DOHH2 (cell line): ENCODE measurements at regions not wholly inside any gene's neighbourhood (a gene's known extent, or its start where the extent isn't known, plus 50 kb on each side); places are given as distances from the start of the nearest gene placed in this dataset.
"Not testable (repeated sequence)": the region's sequence is repeated elsewhere in the genome, so short reads cannot be mapped to it uniquely, and the experiment has no call there.

Source experiments
- H3F3A ChIP-seq: fragments of 200-600 bp; sonication (generic), shearing (Covaris generic); 2 replicates; pipeline ENCODE4 v1.6.0; 2016; ENCODE audit warnings: antibody characterized with exemption, mild to moderate bottlenecking; ENCODE audit not compliant: control insufficient read depth, insufficient read depth
- H3K27ac ChIP-seq: fragments of 200-600 bp; sonication (generic); 2 replicates; pipeline ENCODE4 v1.5.1; 2014; ENCODE audit warnings: low read depth, mild to moderate bottlenecking, low read length, moderate library complexity
- H3K27me3 ChIP-seq: fragments of 200-600 bp; sonication (generic); 2 replicates; pipeline ENCODE4 v1.6.1; 2014; ENCODE audit warnings: mild to moderate bottlenecking, low read length, mixed read lengths; ENCODE audit not compliant: control insufficient read depth
- H3K36me3 ChIP-seq: fragments of 200-600 bp; sonication (generic); 2 replicates; pipeline ENCODE4 v1.6.1; 2014; ENCODE audit warnings: mild to moderate bottlenecking, low read length, moderate library complexity, mixed read lengths; ENCODE audit not compliant: control insufficient read depth
- H3K4me1 ChIP-seq: fragments of 200-600 bp; sonication (generic); 2 replicates; pipeline ENCODE4 v1.6.1; 2014; ENCODE audit warnings: mild to moderate bottlenecking, low read length, mixed read lengths; ENCODE audit not compliant: control insufficient read depth
- H3K4me2 ChIP-seq: fragments of 200-600 bp; sonication (generic); 2 replicates; pipeline ENCODE4 v1.6.0; 2014; ENCODE audit warnings: mild to moderate bottlenecking, low read length, moderate library complexity
- H3K4me3 ChIP-seq: fragments of 200-600 bp; sonication (generic); 2 replicates; pipeline ENCODE4 v1.5.1; 2014; ENCODE audit warnings: mild to moderate bottlenecking, low read length, mixed read lengths
- H3K79me2 ChIP-seq: fragments of 200-600 bp; sonication (generic); 2 replicates; pipeline ENCODE4 v1.6.1; 2014; ENCODE audit warnings: mild to moderate bottlenecking, low read length, mixed read lengths; ENCODE audit not compliant: control insufficient read depth
- H3K9me2 ChIP-seq: fragments of 200-600 bp; sonication (generic); replicated peaks from 2 replicates; pipeline ENCODE4 v1.6.1; 2014; ENCODE audit warnings: mild to moderate bottlenecking, low read length, mixed read lengths; ENCODE audit not compliant: control insufficient read depth
- H3K9me3 ChIP-seq: fragments of 200-600 bp; sonication (generic); 2 replicates; pipeline ENCODE4 v1.6.1; 2014; ENCODE audit warnings: antibody characterized with exemption, low read length, mixed read lengths; ENCODE audit not compliant: control insufficient read depth, insufficient read depth
- H4K20me1 ChIP-seq: fragments of 200-600 bp; sonication (generic); 2 replicates; pipeline ENCODE4 v1.6.0; 2014; ENCODE audit warnings: low read depth, mild to moderate bottlenecking, antibody characterized with exemption, low read length, moderate library complexity; ENCODE audit not compliant: control insufficient read depth, insufficient read depth
- EZH2phosphoT487 ChIP-seq: fragments of 200-600 bp; sonication (generic); IDR thresholded peaks from 2 replicates; pipeline ENCODE4 v1.6.1; 2017; ENCODE audit warnings: borderline replicate concordance, mild to moderate bottlenecking, antibody characterized with exemption, low read length, moderate library complexity, mixed read lengths
- TF ChIP-seq, protein P1 (sequence below): fragments of 200-600 bp; sonication (generic); IDR thresholded peaks from one replicate; pipeline ENCODE4 v1.5.1; 2014; ENCODE audit warnings: antibody characterized with exemption, mild to moderate bottlenecking, low read depth, low read length; ENCODE audit not compliant: poor library complexity, severe bottlenecking

- H3K4me1 ChIP-seq: no peaks in the 10 kb centered on the region
- no peaks in the 10 kb centered on the region for H3K79me2 ChIP-seq
- TF ChIP-seq EZH2phosphoT487: no peak
- TF ChIP-seq, protein P1, sequence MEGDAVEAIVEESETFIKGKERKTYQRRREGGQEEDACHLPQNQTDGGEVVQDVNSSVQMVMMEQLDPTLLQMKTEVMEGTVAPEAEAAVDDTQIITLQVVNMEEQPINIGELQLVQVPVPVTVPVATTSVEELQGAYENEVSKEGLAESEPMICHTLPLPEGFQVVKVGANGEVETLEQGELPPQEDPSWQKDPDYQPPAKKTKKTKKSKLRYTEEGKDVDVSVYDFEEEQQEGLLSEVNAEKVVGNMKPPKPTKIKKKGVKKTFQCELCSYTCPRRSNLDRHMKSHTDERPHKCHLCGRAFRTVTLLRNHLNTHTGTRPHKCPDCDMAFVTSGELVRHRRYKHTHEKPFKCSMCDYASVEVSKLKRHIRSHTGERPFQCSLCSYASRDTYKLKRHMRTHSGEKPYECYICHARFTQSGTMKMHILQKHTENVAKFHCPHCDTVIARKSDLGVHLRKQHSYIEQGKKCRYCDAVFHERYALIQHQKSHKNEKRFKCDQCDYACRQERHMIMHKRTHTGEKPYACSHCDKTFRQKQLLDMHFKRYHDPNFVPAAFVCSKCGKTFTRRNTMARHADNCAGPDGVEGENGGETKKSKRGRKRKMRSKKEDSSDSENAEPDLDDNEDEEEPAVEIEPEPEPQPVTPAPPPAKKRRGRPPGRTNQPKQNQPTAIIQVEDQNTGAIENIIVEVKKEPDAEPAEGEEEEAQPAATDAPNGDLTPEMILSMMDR: no peak
- H3F3A ChIP-seq: no peaks in the 10 kb centered on the region
- H3K36me3 ChIP-seq: no peaks in the 10 kb centered on the region
- no peaks in the 10 kb centered on the region for H4K20me1 ChIP-seq
- no peaks in the 10 kb centered on the region; the same call in 1 of the 2 replicates for H3K9me3 ChIP-seq
- no peaks in the 10 kb centered on the region for H3K9me2 ChIP-seq
- no peak overlapping the region for H3K27ac ChIP-seq
- no peak overlapping the region for H3K4me2 ChIP-seq
- no peaks in the 10 kb centered on the region for H3K27me3 ChIP-seq
- no peak overlapping the region for H3K4me3 ChIP-seq
Measured at GRCh38 chr16:76713191-76713590, 436.0 kb downstream of the CNTNAP4 start.

- not testable (repeated sequence) for H3K36me3 ChIP-seq, H3K79me2 ChIP-seq, H4K20me1 ChIP-seq, H3K4me1 ChIP-seq, H3K4me3 ChIP-seq, H3K27me3 ChIP-seq, H3K9me3 ChIP-seq, H3F3A ChIP-seq, H3K27ac ChIP-seq, H3K9me2 ChIP-seq, H3K4me2 ChIP-seq
Measured at GRCh38 chr16:76716251-76716650, 439.1 kb downstream of the CNTNAP4 start.

- Histone ChIP-seq H3K9me3 (no peaks in the 10 kb centered on the region), H3F3A (no peaks in the 10 kb centered on the region), H3K36me3 (no peaks in the 10 kb centered on the region), H3K27me3 (no peaks in the 10 kb centered on the region), H3K9me2 (no peaks in the 10 kb centered on the region), H3K27ac (no peak overlapping the region), H3K4me3 (no peak overlapping the region), H3K4me2 (no peak overlapping the region), H3K79me2 (no peaks in the 10 kb centered on the region), H4K20me1 (no peaks in the 10 kb centered on the region), H3K4me1 (no peaks in the 10 kb centered on the region)
- no peak for TF ChIP-seq EZH2phosphoT487
- TF ChIP-seq, protein P1: no peak
Measured at GRCh38 chr16:76724181-76724580, 447.0 kb downstream of the CNTNAP4 start.

DNA sequence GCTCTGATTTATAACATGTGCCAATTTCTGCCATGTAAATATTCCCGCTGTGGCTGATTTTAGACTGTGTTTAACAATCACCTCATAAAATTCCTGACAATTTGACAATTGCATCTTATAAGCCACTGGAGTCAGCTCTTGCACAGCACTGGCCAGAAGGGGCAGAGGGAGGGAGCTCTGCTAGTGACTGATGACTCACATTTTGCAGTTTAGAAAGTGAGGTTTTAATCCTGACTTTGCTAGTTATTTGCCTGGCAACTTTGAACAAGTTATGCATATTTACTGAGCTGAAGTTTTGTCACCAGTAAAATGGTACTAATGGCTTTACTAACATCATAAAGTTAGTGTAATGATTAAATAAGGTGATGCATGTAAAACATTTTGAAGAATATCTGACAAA is 452.3 kb downstream of the CNTNAP4 start:
- H3K4me1 ChIP-seq: no peaks in the 10 kb centered on the region
- TF ChIP-seq EZH2phosphoT487: no peak
- TF ChIP-seq, protein P1: no peak

More for the DNA sequence above, 452.3 kb downstream of the CNTNAP4 start:
- no peaks in the 10 kb centered on the region for H4K20me1 ChIP-seq
- no peaks in the 10 kb centered on the region for H3K79me2 ChIP-seq
- no peaks in the 10 kb centered on the region for H3K36me3 ChIP-seq
- H3K9me3 ChIP-seq: no peaks in the 10 kb centered on the region
- no peaks in the 10 kb centered on the region for H3K27me3 ChIP-seq
- no peak overlapping the region for H3K27ac ChIP-seq
- H3F3A ChIP-seq: no peaks in the 10 kb centered on the region
- no peak overlapping the region for H3K4me3 ChIP-seq
- H3K4me2 ChIP-seq: no peak overlapping the region
- no peaks in the 10 kb centered on the region for H3K9me2 ChIP-seq
